HepG2 (cell line): ENCODE measurements at regions not wholly inside any gene's neighbourhood (a gene's known extent, or its start where the extent isn't known, plus 50 kb on each side); places are given as distances from the start of the nearest gene placed in this dataset.

Experiments used
- ATAC-seq: fragments of 200-7000 bp; cut with Tn5 transposase; 3 replicates; pipeline ENCODE4 v1.9.1; 2020; ENCODE audit warnings: mild to moderate bottlenecking, moderate library complexity
- BruUV-seq: library from RNA; stranded (reverse); fragments of 400-500 nt; replicated peaks from 2 replicates; lab custom pipeline; 2021; lab: Mats Ljungman, UMichigan
- CTCF ChIA-PET: fragments of 300-600 bp; formaldehyde crosslinking; extraction: SDS; loops from one replicate; lab custom pipeline; 2021; ENCODE audit warnings: low total read pairs, inconsistent platforms, low intra/inter-chr PET ratio; lab: Yijun Ruan, JAX
- POLR2A ChIA-PET: fragments of 350-600 bp; sonication (Branson Sonifier 250); formaldehyde crosslinking; loops from one replicate; lab custom pipeline; 2020; ENCODE audit warnings: antibody characterized with exemption, inconsistent platforms; lab: Yijun Ruan, JAX
- DNase-seq: peaks from one replicate; pipeline ENCODE4 v3.0.0-alpha.2; 2015; ENCODE audit warnings: low spot score
- FAIRE-seq: peaks from 3 replicates; lab custom pipeline; 2011; peaks lifted over from hg19 to GRCh38; lab: Jason Lieb, UNC
- H2AFZ ChIP-seq: one replicate; pipeline ENCODE4 v1.6.1; 2011; ENCODE audit warnings: low read length, inconsistent platforms
- H3K27ac ChIP-seq: fragments of 300-600 bp; 3 replicates; pipeline ENCODE4 v1.8.0; 2011; ENCODE audit warnings: mixed run types, mild to moderate bottlenecking, mixed read lengths, low read length, inconsistent platforms; ENCODE audit not compliant: insufficient read depth; ENCODE audit errors: extremely low read length
- H3K27me3 ChIP-seq, 2 experiments: fragments of 200-600 bp in 1 of 2; 2 replicates in 1 of 2; 3 replicates in 1 of 2; pipeline versions ENCODE4 v1.6.0 to v1.8.0; 2011; ENCODE audit warnings: low read length in 2 of 2, mild to moderate bottlenecking in 2 of 2, moderate library complexity in 2 of 2, inconsistent platforms in 1 of 2; ENCODE audit not compliant: insufficient read depth in 2 of 2, control insufficient read depth in 1 of 2
- H3K36me3 ChIP-seq, 2 experiments: fragments of 200-600 bp in 1 of 2; replicated peaks in 1 of 2; 2 replicates in 1 of 2; 3 replicates in 1 of 2; pipeline versions ENCODE4 v1.5.1 to v1.8.0; 2011; ENCODE audit warnings: low read length in 2 of 2, inconsistent platforms in 1 of 2; ENCODE audit not compliant: insufficient read depth in 2 of 2, control insufficient read depth in 1 of 2
- H3K4me1 ChIP-seq: 2 replicates; pipeline ENCODE4 v1.5.1; 2012; ENCODE audit warnings: low read length, inconsistent platforms; ENCODE audit not compliant: insufficient read depth
- H3K4me2 ChIP-seq: 2 replicates; pipeline ENCODE4 v1.6.0; 2011; ENCODE audit warnings: low read depth, low read length, inconsistent platforms
- H3K4me3 ChIP-seq, 3 experiments: fragments of 200-600 bp in 1 of 3; sonication (generic), shearing (Covaris generic) in 1 of 3; replicated peaks in 1 of 3; 2 replicates each; pipeline ENCODE4 v1.5.1; 2011 to 2016; ENCODE audit warnings: low read length in 3 of 3, inconsistent platforms in 2 of 3, low read depth in 2 of 3, mild to moderate bottlenecking in 2 of 3, control low read depth in 1 of 3, mixed read lengths in 1 of 3; ENCODE audit not compliant: insufficient read depth in 1 of 3
- H3K79me2 ChIP-seq: one replicate; pipeline ENCODE4 v1.6.1; 2011; ENCODE audit warnings: low read length, inconsistent platforms; ENCODE audit not compliant: insufficient read depth
- H3K9ac ChIP-seq: 2 replicates; pipeline ENCODE4 v1.6.0; 2011; ENCODE audit warnings: mild to moderate bottlenecking, low read depth, low read length, inconsistent platforms; ENCODE audit not compliant: insufficient read depth
- H3K9me3 ChIP-seq: 2 replicates; pipeline ENCODE4 v1.5.1; 2012; ENCODE audit warnings: mild to moderate bottlenecking, low read length
- H4K20me1 ChIP-seq: 2 replicates; pipeline ENCODE4 v1.6.0; 2011; ENCODE audit warnings: inconsistent platforms, mild to moderate bottlenecking, low read length, moderate library complexity; ENCODE audit not compliant: insufficient read depth
- BRD4 ChIP-seq: sonication (generic); formaldehyde crosslinking; IDR thresholded peaks from 2 replicates; pipeline ENCODE4 v1.4.0; 2020; ENCODE audit warnings: missing genetic modification reagents
- GTF2F1 ChIP-seq: fragments of 150-350 bp; IDR thresholded peaks from 2 replicates; pipeline ENCODE4 v1.6.1; 2014; ENCODE audit warnings: low read length
- KDM2A ChIP-seq: sonication (generic); formaldehyde crosslinking; IDR thresholded peaks from 2 replicates; pipeline ENCODE4 v1.4.0; 2020; ENCODE audit warnings: low read depth, missing genetic modification reagents, borderline replicate concordance
- NFKBIZ ChIP-seq: IDR thresholded peaks from 2 replicates; pipeline ENCODE4 v1.6.1; 2018; ENCODE audit warnings: missing genetic modification reagents, missing compliant biosample characterization
- PHF21A ChIP-seq: sonication (generic); formaldehyde crosslinking; IDR thresholded peaks from 2 replicates; pipeline ENCODE4 v1.5.0; 2020; ENCODE audit warnings: mild to moderate bottlenecking, missing genetic modification reagents
- PLRG1 ChIP-seq: fragments of 450-650 bp; conservative IDR thresholded peaks from 2 replicates; pipeline ENCODE4 v1.6.1; 2016
- RERE ChIP-seq: IDR thresholded peaks from 2 replicates; pipeline ENCODE4 v1.6.1; 2016; ENCODE audit warnings: low read depth, missing genetic modification reagents, missing compliant biosample characterization
- SMAD9 ChIP-seq: sonication (generic); formaldehyde crosslinking; IDR thresholded peaks from 2 replicates; pipeline ENCODE4 v1.5.1; 2020; ENCODE audit warnings: mild to moderate bottlenecking, missing genetic modification reagents
- SP140L ChIP-seq: sonication (generic); formaldehyde crosslinking; IDR thresholded peaks from 2 replicates; pipeline ENCODE4 v1.4.0; 2020; ENCODE audit warnings: missing genetic modification reagents, borderline replicate concordance
- TAF15 ChIP-seq: fragments of 200-400 bp; formaldehyde crosslinking; IDR thresholded peaks from one replicate; pipeline ENCODE4 v1.6.1; 2018; ENCODE audit warnings: mild to moderate bottlenecking, low read depth, low read length; ENCODE audit not compliant: poor library complexity, severe bottlenecking
- TEAD2 ChIP-seq: sonication (generic); formaldehyde crosslinking; IDR thresholded peaks from 2 replicates; pipeline ENCODE4 v1.9.0; 2021; ENCODE audit warnings: missing genetic modification reagents
- YEATS2 ChIP-seq: sonication (generic); formaldehyde crosslinking; IDR thresholded peaks from 2 replicates; pipeline ENCODE4 v1.4.0; 2020; ENCODE audit warnings: missing genetic modification reagents, borderline replicate concordance
- ZBTB7A ChIP-seq: sonication (generic); formaldehyde crosslinking; IDR thresholded peaks from 2 replicates; pipeline ENCODE4 v1.8.0; 2022; ENCODE audit warnings: mild to moderate bottlenecking, missing genetic modification reagents
- ZNF337 ChIP-seq: sonication (generic); formaldehyde crosslinking; IDR thresholded peaks from 2 replicates; pipeline ENCODE4 v1.5.1; 2020; ENCODE audit warnings: missing genetic modification reagents, low read depth, mild to moderate bottlenecking, borderline replicate concordance
- ZNF761 ChIP-seq: sonication (generic); formaldehyde crosslinking; conservative IDR thresholded peaks from 2 replicates; pipeline ENCODE4 v1.4.0; 2020; ENCODE audit warnings: mild to moderate bottlenecking, missing genetic modification reagents
- ZSCAN9 ChIP-seq: IDR thresholded peaks from 2 replicates; pipeline ENCODE4 v1.6.1; 2016; ENCODE audit warnings: borderline replicate concordance
- WGBS: methylation state at CpG from one replicate; pipeline ENCODE4 v1.1.6; 2017; ENCODE audit warnings: low lambda C conversion rate; 5-methylcytosine and 5-hydroxymethylcytosine counted together
- in situ Hi-C: cut with HindIII; loops from 2 replicates; pipeline ENCODE4 v1.10.0; 2017; ENCODE audit warnings: low pct_unique_long_range_greater_than_20kb; ENCODE audit not compliant: extremely low pct_ligation_motif_present
- intact Hi-C: fragments of 100-400 bp; cut with micrococcal nuclease; formaldehyde crosslinking; loops from one replicate; pipeline ENCODE4 v1.10.0; 2022; ENCODE audit not compliant: unreplicated experiment
- TF ChIP-seq, protein P1 (sequence below): sonication (generic); formaldehyde crosslinking; IDR thresholded peaks from 2 replicates; pipeline ENCODE4 v1.5.1; 2020; ENCODE audit warnings: missing genetic modification reagents, mild to moderate bottlenecking, borderline replicate concordance

GRCh38 chr18:1983746-1984515 is 587.4 kb downstream of the METTL4 start:
- no peaks in the 10 kb centered on the region for H3K36me3 ChIP-seq
- ATAC-seq (no peak), DNase-seq (no peak)
- intact Hi-C loops = no loop called here
- H3K79me2 ChIP-seq = no peaks in the 10 kb centered on the region
- 16% methylated on average over 3 of the region's 3 CpGs for WGBS
- no peaks in the 10 kb centered on the region for H4K20me1 ChIP-seq
- no peak overlapping the region for H3K27ac ChIP-seq
- CTCF ChIA-PET = no interaction called here
- H3K27me3 ChIP-seq = no peaks in the 10 kb centered on the region
- H3K4me2 ChIP-seq = no peak overlapping the region
- in situ Hi-C loops = no loop called here
- no peaks in the 10 kb centered on the region for H3K9me3 ChIP-seq
- H3K4me3 ChIP-seq = no peak overlapping the region
- TF ChIP-seq PLRG1 (no peak), ZBTB7A (CRISPR knock-in tag) (no peak), TAF15 (no peak), ZSCAN9 (CRISPR knock-in tag) (no peak), SP140L (CRISPR knock-in tag) (no peak), PHF21A (CRISPR knock-in tag) (no peak), RERE (CRISPR knock-in tag) (no peak), NFKBIZ (CRISPR knock-in tag) (no peak), KDM2A (CRISPR knock-in tag) (no peak), ZNF337 (CRISPR knock-in tag) (no peak), GTF2F1 (no peak), YEATS2 (CRISPR knock-in tag) (no peak), BRD4 (CRISPR knock-in tag) (no peak), ZNF761 (CRISPR knock-in tag) (no peak), TEAD2 (no peak), SMAD9 (CRISPR knock-in tag) (no peak)
- TF ChIP-seq, protein P1, sequence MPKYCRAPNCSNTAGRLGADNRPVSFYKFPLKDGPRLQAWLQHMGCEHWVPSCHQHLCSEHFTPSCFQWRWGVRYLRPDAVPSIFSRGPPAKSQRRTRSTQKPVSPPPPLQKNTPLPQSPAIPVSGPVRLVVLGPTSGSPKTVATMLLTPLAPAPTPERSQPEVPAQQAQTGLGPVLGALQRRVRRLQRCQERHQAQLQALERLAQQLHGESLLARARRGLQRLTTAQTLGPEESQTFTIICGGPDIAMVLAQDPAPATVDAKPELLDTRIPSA = no peak
- TF ChIP-seq, all 625 proteins: peak for 0
- Histone ChIP-seq H2AFZ (no peak overlapping the region), H3K4me1 (no peaks in the 10 kb centered on the region), H3K9ac (no peak overlapping the region)
- POLR2A ChIA-PET = no interaction called here
- BruUV-seq = no TSS peak
- no peak for FAIRE-seq
